Astrocyte (in vitro differentiated cells and primary cell): ENCODE measurements at regions not wholly inside any gene's neighbourhood (a gene's known extent, or its start where the extent isn't known, plus 50 kb on each side); places are given as distances from the start of the nearest gene placed in this dataset.
"Not testable (repeated sequence)": the region's sequence is repeated elsewhere in the genome, so short reads cannot be mapped to it uniquely, and the experiment has no call there.

Source experiments
- DNase-seq: peaks from one replicate; pipeline ENCODE4 v3.0.0-alpha.2; 2010; ENCODE audit warnings: low read depth
- FAIRE-seq: peaks from 2 replicates; lab custom pipeline; 2011; peaks lifted over from hg19 to GRCh38; lab: Jason Lieb, UNC
- H2AFZ ChIP-seq: 2 replicates; pipeline ENCODE4 v1.6.0; 2012; ENCODE audit warnings: low read depth, low read length, inconsistent platforms
- H3K27ac ChIP-seq: 2 replicates; pipeline ENCODE4 v1.5.1; 2011; ENCODE audit warnings: low read depth, low read length, inconsistent platforms
- H3K27me3 ChIP-seq: 2 replicates; pipeline ENCODE4 v1.6.0; 2011; ENCODE audit warnings: low read length, inconsistent platforms; ENCODE audit not compliant: insufficient read depth
- H3K36me3 ChIP-seq: 2 replicates; pipeline ENCODE4 v1.5.1; 2011; ENCODE audit warnings: low read length, inconsistent platforms; ENCODE audit not compliant: insufficient read depth
- H3K4me1 ChIP-seq: 2 replicates; pipeline ENCODE4 v1.5.1; 2011; ENCODE audit warnings: low read length, inconsistent platforms; ENCODE audit not compliant: insufficient read depth
- H3K4me2 ChIP-seq: 2 replicates; pipeline ENCODE4 v1.6.0; 2012; ENCODE audit warnings: low read length, inconsistent platforms
- H3K4me3 ChIP-seq: 2 replicates; pipeline ENCODE4 v1.5.1; 2011; ENCODE audit warnings: low read depth, mild to moderate bottlenecking, low read length, inconsistent platforms; ENCODE audit not compliant: insufficient read depth
- H3K79me2 ChIP-seq: 2 replicates; pipeline ENCODE4 v1.6.0; 2012; ENCODE audit warnings: mild to moderate bottlenecking, low read length, inconsistent platforms; ENCODE audit not compliant: insufficient read depth
- H3K9ac ChIP-seq: 2 replicates; pipeline ENCODE4 v1.6.0; 2012; ENCODE audit warnings: mild to moderate bottlenecking, low read length, inconsistent platforms
- H3K9me3 ChIP-seq: 2 replicates; pipeline ENCODE4 v1.5.1; 2012; ENCODE audit warnings: low read depth, mild to moderate bottlenecking, low read length, inconsistent platforms; ENCODE audit not compliant: insufficient read depth
- H4K20me1 ChIP-seq: 2 replicates; pipeline ENCODE4 v1.6.0; 2012; ENCODE audit warnings: low read length, inconsistent platforms; ENCODE audit not compliant: insufficient read depth
- H3K27ac Mint-ChIP-seq: one replicate; pipeline ENCODE4 v1.8.0; 2021; ENCODE audit warnings: mild to moderate bottlenecking, mixed read lengths; ENCODE audit not compliant: unreplicated experiment
- H3K27me3 Mint-ChIP-seq: one replicate; pipeline ENCODE4 v1.8.0; 2021; ENCODE audit warnings: low read depth, mixed read lengths; ENCODE audit not compliant: unreplicated experiment
- H3K36me3 Mint-ChIP-seq: one replicate; pipeline ENCODE4 v1.8.0; 2021; ENCODE audit warnings: low read depth, mixed read lengths; ENCODE audit not compliant: unreplicated experiment
- H3K4me1 Mint-ChIP-seq: one replicate; pipeline ENCODE4 v1.8.0; 2021; ENCODE audit warnings: low read depth, mixed read lengths; ENCODE audit not compliant: unreplicated experiment
- H3K4me3 Mint-ChIP-seq: one replicate; pipeline ENCODE4 v1.8.0; 2021; ENCODE audit warnings: mild to moderate bottlenecking, moderate library complexity, mixed read lengths; ENCODE audit not compliant: unreplicated experiment
- H3K9me3 Mint-ChIP-seq: one replicate; pipeline ENCODE4 v1.8.0; 2021; ENCODE audit warnings: mild to moderate bottlenecking, mixed read lengths; ENCODE audit not compliant: unreplicated experiment
- EZH2 ChIP-seq: IDR thresholded peaks from 2 replicates; pipeline ENCODE4 v1.6.1; 2012; ENCODE audit warnings: mild to moderate bottlenecking, low read length, inconsistent platforms; ENCODE audit not compliant: insufficient read depth
- TF ChIP-seq, protein P1 (sequence below): IDR thresholded peaks from 2 replicates; pipeline ENCODE4 v1.5.1; 2011; ENCODE audit warnings: low read depth, mild to moderate bottlenecking, inconsistent platforms, low read length, moderate library complexity; ENCODE audit not compliant: insufficient read depth

DNA sequence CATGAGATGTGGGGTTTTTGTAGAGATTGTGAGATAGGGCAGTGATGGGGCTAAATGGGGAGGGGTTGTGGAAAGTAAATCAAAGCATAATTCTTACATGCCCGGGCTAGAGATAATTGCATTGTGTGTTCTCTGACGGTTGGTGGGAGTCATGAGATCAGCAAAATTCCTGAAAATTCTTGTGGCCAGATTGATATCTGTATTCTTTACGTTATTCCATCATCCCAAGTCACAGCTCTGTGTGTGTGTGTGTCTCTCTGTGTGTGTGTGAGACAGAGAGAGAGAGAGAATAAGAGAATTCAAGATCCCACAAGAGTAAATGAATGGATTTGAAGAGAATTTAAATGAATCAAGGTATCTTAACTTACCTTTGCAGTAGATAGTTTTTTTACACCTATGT, 138.6 kb upstream of the ARHGAP20 start:
- FAIRE-seq (no peak), DNase-seq (peak; percentile 77)
- H4K20me1 ChIP-seq, result no peaks in the 10 kb centered on the region
- no peaks in the 10 kb centered on the region for H3K79me2 ChIP-seq
- TF ChIP-seq EZH2, result no peak
- TF ChIP-seq, protein P1, sequence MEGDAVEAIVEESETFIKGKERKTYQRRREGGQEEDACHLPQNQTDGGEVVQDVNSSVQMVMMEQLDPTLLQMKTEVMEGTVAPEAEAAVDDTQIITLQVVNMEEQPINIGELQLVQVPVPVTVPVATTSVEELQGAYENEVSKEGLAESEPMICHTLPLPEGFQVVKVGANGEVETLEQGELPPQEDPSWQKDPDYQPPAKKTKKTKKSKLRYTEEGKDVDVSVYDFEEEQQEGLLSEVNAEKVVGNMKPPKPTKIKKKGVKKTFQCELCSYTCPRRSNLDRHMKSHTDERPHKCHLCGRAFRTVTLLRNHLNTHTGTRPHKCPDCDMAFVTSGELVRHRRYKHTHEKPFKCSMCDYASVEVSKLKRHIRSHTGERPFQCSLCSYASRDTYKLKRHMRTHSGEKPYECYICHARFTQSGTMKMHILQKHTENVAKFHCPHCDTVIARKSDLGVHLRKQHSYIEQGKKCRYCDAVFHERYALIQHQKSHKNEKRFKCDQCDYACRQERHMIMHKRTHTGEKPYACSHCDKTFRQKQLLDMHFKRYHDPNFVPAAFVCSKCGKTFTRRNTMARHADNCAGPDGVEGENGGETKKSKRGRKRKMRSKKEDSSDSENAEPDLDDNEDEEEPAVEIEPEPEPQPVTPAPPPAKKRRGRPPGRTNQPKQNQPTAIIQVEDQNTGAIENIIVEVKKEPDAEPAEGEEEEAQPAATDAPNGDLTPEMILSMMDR, result no peak
- H3K27me3 Mint-ChIP-seq, result peaks cover 25% of the 10 kb centered on the region
- H3K9ac ChIP-seq, result no peak overlapping the region
- no peak overlapping the region for H3K4me3 Mint-ChIP-seq
- no peak overlapping the region for H3K4me3 ChIP-seq
- no peaks in the 10 kb centered on the region for H3K36me3 ChIP-seq
- no peaks in the 10 kb centered on the region for H3K27me3 ChIP-seq
- H3K36me3 Mint-ChIP-seq, result no peaks in the 10 kb centered on the region
- H3K27ac Mint-ChIP-seq, result no peak overlapping the region
- H3K9me3 ChIP-seq, result no peaks in the 10 kb centered on the region
- H3K4me1 ChIP-seq, result no peaks in the 10 kb centered on the region
- H3K4me2 ChIP-seq, result no peak overlapping the region
- no peak overlapping the region for H2AFZ ChIP-seq
- no peak overlapping the region for H3K27ac ChIP-seq
- peaks cover 11% of the 10 kb centered on the region for H3K9me3 Mint-ChIP-seq
- peaks cover 3% of the 10 kb centered on the region for H3K4me1 Mint-ChIP-seq

GRCh38 chr11:110843053-110843452, 130.8 kb upstream of the ARHGAP20 start:
- not testable (repeated sequence) for H3K27ac ChIP-seq, H3K4me1 ChIP-seq, H3K27me3 Mint-ChIP-seq, H3K4me1 Mint-ChIP-seq, H3K79me2 ChIP-seq, H3K4me3 ChIP-seq, FAIRE-seq, H3K4me2 ChIP-seq, H3K9me3 Mint-ChIP-seq, H3K36me3 Mint-ChIP-seq, H3K27ac Mint-ChIP-seq, H3K36me3 ChIP-seq, H4K20me1 ChIP-seq, H3K27me3 ChIP-seq, H2AFZ ChIP-seq, H3K4me3 Mint-ChIP-seq, DNase-seq, H3K9me3 ChIP-seq, H3K9ac ChIP-seq

DNA sequence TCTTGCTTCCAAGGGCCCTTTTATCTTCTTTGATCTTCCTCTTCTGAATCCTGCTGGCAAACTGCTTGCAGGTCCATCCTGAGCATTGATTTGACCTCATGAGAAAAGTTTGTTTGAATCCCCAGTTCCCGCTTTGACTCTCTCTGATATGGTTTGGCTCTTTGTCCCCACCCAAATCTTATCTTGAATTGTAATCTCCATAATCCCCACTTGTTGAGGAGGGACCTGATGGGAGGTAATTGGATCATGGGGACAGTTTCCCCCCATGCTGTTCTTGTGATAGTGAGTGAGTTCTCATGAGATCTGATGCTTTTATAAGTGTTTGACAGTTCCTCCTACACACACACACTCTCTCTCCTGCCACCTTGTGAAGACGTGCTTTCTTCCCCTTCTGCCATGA, 126.6 kb upstream of the ARHGAP20 start:
- Mint-ChIP-seq H3K36me3 (no peaks in the 10 kb centered on the region), H3K4me1 (no peaks in the 10 kb centered on the region), H3K4me3 (no peak overlapping the region), H3K9me3 (peaks cover 2% of the 10 kb centered on the region), H3K27me3 (peaks cover 5% of the 10 kb centered on the region), H3K27ac (no peak overlapping the region)
- no peak overlapping the region for H3K4me3 ChIP-seq
- H3K36me3 ChIP-seq, result no peaks in the 10 kb centered on the region
- H4K20me1 ChIP-seq, result no peaks in the 10 kb centered on the region
- no peak for TF ChIP-seq EZH2
- TF ChIP-seq, protein P1, result no peak
- no peak overlapping the region for H3K9ac ChIP-seq
- no peak overlapping the region for H2AFZ ChIP-seq
- H3K4me1 ChIP-seq, result no peaks in the 10 kb centered on the region
- no peak for FAIRE-seq
- no peak overlapping the region for H3K4me2 ChIP-seq
- no peak for DNase-seq
- H3K79me2 ChIP-seq, result no peaks in the 10 kb centered on the region
- no peak overlapping the region for H3K27ac ChIP-seq
- no peaks in the 10 kb centered on the region for H3K27me3 ChIP-seq
- no peaks in the 10 kb centered on the region for H3K9me3 ChIP-seq
